ENCODE measurements at regions not wholly inside any gene's neighbourhood (a gene's known extent, or its start where the extent isn't known, plus 50 kb on each side); places are given as distances from the start of the nearest gene placed in this dataset.

GRCh38 chr22:48551061-48551460, 1276.6 kb downstream of the BRD1 start:
- H3K36me3 ChIP-seq (ENCODE audit: control insufficient read depth, insufficient read depth, low read length): no peaks in the 10 kb centered on the region
- no peaks in the 10 kb centered on the region for H3K9me3 ChIP-seq (ENCODE audit: control insufficient read depth in 2 of 2, low read length in 2 of 2)
- no peak overlapping the region for H3K4me3 Mint-ChIP-seq
- no peak overlapping the region for H3K27ac ChIP-seq (ENCODE audit: insufficient read depth, low read length, poor library complexity, severe bottlenecking)
- no peaks in the 10 kb centered on the region for H3K4me1 Mint-ChIP-seq
- no peaks in the 10 kb centered on the region for H3K27me3 Mint-ChIP-seq
- no peak overlapping the region for H3K27ac Mint-ChIP-seq
- no peaks in the 10 kb centered on the region for H3K4me1 ChIP-seq (ENCODE audit: control insufficient read depth, insufficient read depth, low read length, poor library complexity, severe bottlenecking)
- peaks cover 0 to 2% (median 0%) of the 10 kb centered on the region in 7 donors for H3K9me3 Mint-ChIP-seq
- H3K4me3 ChIP-seq (ENCODE audit: low read depth, low read length): no peak overlapping the region
- ATAC-seq (ENCODE audit: low read depth in 2 of 2) (no peak), DNase-seq (no peak)
- H3K36me3 Mint-ChIP-seq: no peaks in the 10 kb centered on the region
- no peaks in the 10 kb centered on the region for H3K27me3 ChIP-seq (ENCODE audit: control insufficient read depth, insufficient read depth, low read length)

- no peak overlapping the region for H3K4me3 Mint-ChIP-seq
- Histone ChIP-seq H3K27me3 (ENCODE audit: control insufficient read depth, insufficient read depth, low read length) (no peaks in the 10 kb centered on the region), H3K4me1 (ENCODE audit: control insufficient read depth, insufficient read depth, low read length, poor library complexity, severe bottlenecking) (no peaks in the 10 kb centered on the region), H3K4me3 (ENCODE audit: low read depth, low read length) (no peak overlapping the region), H3K36me3 (ENCODE audit: control insufficient read depth, insufficient read depth, low read length) (no peaks in the 10 kb centered on the region), H3K27ac (ENCODE audit: insufficient read depth, low read length, poor library complexity, severe bottlenecking) (no peak overlapping the region), H3K9me3 (ENCODE audit: control insufficient read depth in 2 of 2, low read length in 2 of 2) (no peaks in the 10 kb centered on the region)
- H3K36me3 Mint-ChIP-seq: no peaks in the 10 kb centered on the region
- no peak for DNase-seq
- H3K4me1 Mint-ChIP-seq: no peaks in the 10 kb centered on the region
- peaks cover 0 to 2% (median 0%) of the 10 kb centered on the region in 7 donors for H3K9me3 Mint-ChIP-seq
- no peak for ATAC-seq (ENCODE audit: low read depth in 2 of 2)
- no peaks in the 10 kb centered on the region for H3K27me3 Mint-ChIP-seq
- no peak overlapping the region for H3K27ac Mint-ChIP-seq
Observed at GRCh38 chr22:48548391-48548790, 1279.3 kb downstream of the BRD1 start.

GRCh38 chr22:48547971-48548370, 1279.7 kb downstream of the BRD1 start:
- Mint-ChIP-seq H3K36me3 (no peaks in the 10 kb centered on the region), H3K4me3 (no peak overlapping the region), H3K27me3 (no peaks in the 10 kb centered on the region), H3K4me1 (no peaks in the 10 kb centered on the region), H3K27ac (no peak overlapping the region), H3K9me3 (peaks cover 0 to 2% (median 0%) of the 10 kb centered on the region in 7 donors)
- ATAC-seq (ENCODE audit: low read depth in 2 of 2) (no peak), DNase-seq (no peak)
- Histone ChIP-seq H3K9me3 (ENCODE audit: control insufficient read depth in 2 of 2, low read length in 2 of 2) (no peaks in the 10 kb centered on the region), H3K4me3 (ENCODE audit: low read depth, low read length) (no peak overlapping the region), H3K27ac (ENCODE audit: insufficient read depth, low read length, poor library complexity, severe bottlenecking) (no peak overlapping the region), H3K36me3 (ENCODE audit: control insufficient read depth, insufficient read depth, low read length) (no peaks in the 10 kb centered on the region), H3K4me1 (ENCODE audit: control insufficient read depth, insufficient read depth, low read length, poor library complexity, severe bottlenecking) (no peaks in the 10 kb centered on the region), H3K27me3 (ENCODE audit: control insufficient read depth, insufficient read depth, low read length) (no peaks in the 10 kb centered on the region)

GRCh38 chr22:48546653-48547424, 1280.8 kb downstream of the BRD1 start:
- ATAC-seq (ENCODE audit: low read depth in 2 of 2): no peak
- H3K4me3 ChIP-seq (ENCODE audit: low read depth, low read length): no peak overlapping the region
- DNase-seq: no peak
- Mint-ChIP-seq H3K27ac (no peak overlapping the region), H3K36me3 (no peaks in the 10 kb centered on the region), H3K27me3 (no peaks in the 10 kb centered on the region), H3K4me1 (no peaks in the 10 kb centered on the region), H3K4me3 (no peak overlapping the region), H3K9me3 (peaks cover 0 to 4% (median 0%) of the 10 kb centered on the region in 7 donors)
- no peaks in the 10 kb centered on the region for H3K27me3 ChIP-seq (ENCODE audit: control insufficient read depth, insufficient read depth, low read length)
- no peaks in the 10 kb centered on the region for H3K4me1 ChIP-seq (ENCODE audit: control insufficient read depth, insufficient read depth, low read length, poor library complexity, severe bottlenecking)
- H3K9me3 ChIP-seq (ENCODE audit: control insufficient read depth in 2 of 2, low read length in 2 of 2): no peaks in the 10 kb centered on the region
- no peak overlapping the region for H3K27ac ChIP-seq (ENCODE audit: insufficient read depth, low read length, poor library complexity, severe bottlenecking)
- no peaks in the 10 kb centered on the region for H3K36me3 ChIP-seq (ENCODE audit: control insufficient read depth, insufficient read depth, low read length)

GRCh38 chr22:48545987-48546386, 1281.7 kb downstream of the BRD1 start:
- H3K4me3 ChIP-seq (ENCODE audit: low read depth, low read length): no peak overlapping the region
- DNase-seq: no peak
- Mint-ChIP-seq H3K4me1 (no peaks in the 10 kb centered on the region), H3K27me3 (no peaks in the 10 kb centered on the region), H3K4me3 (no peak overlapping the region), H3K36me3 (no peaks in the 10 kb centered on the region), H3K9me3 (peaks cover 0 to 4% (median 0%) of the 10 kb centered on the region in 7 donors), H3K27ac (no peak overlapping the region)
- no peaks in the 10 kb centered on the region for H3K4me1 ChIP-seq (ENCODE audit: control insufficient read depth, insufficient read depth, low read length, poor library complexity, severe bottlenecking)
- ATAC-seq (ENCODE audit: low read depth in 2 of 2): no peak
- no peaks in the 10 kb centered on the region for H3K27me3 ChIP-seq (ENCODE audit: control insufficient read depth, insufficient read depth, low read length)
- H3K36me3 ChIP-seq (ENCODE audit: control insufficient read depth, insufficient read depth, low read length): no peaks in the 10 kb centered on the region
- no peak overlapping the region for H3K27ac ChIP-seq (ENCODE audit: insufficient read depth, low read length, poor library complexity, severe bottlenecking)
- H3K9me3 ChIP-seq (ENCODE audit: control insufficient read depth in 2 of 2, low read length in 2 of 2): no peaks in the 10 kb centered on the region

- ATAC-seq (ENCODE audit: low read depth in 2 of 2) (no peak), DNase-seq (no peak)
- Mint-ChIP-seq H3K4me1 (no peaks in the 10 kb centered on the region), H3K27ac (no peak overlapping the region), H3K4me3 (no peak overlapping the region), H3K27me3 (no peaks in the 10 kb centered on the region), H3K36me3 (no peaks in the 10 kb centered on the region), H3K9me3 (peaks cover 0 to 2% (median 0%) of the 10 kb centered on the region in 7 donors)
- no peak overlapping the region for H3K4me3 ChIP-seq (ENCODE audit: low read depth, low read length)
- H3K9me3 ChIP-seq (ENCODE audit: control insufficient read depth in 2 of 2, low read length in 2 of 2): no peaks in the 10 kb centered on the region
- H3K27me3 ChIP-seq (ENCODE audit: control insufficient read depth, insufficient read depth, low read length): no peaks in the 10 kb centered on the region
- H3K4me1 ChIP-seq (ENCODE audit: control insufficient read depth, insufficient read depth, low read length, poor library complexity, severe bottlenecking): no peaks in the 10 kb centered on the region
- H3K27ac ChIP-seq (ENCODE audit: insufficient read depth, low read length, poor library complexity, severe bottlenecking): no peak overlapping the region
- no peaks in the 10 kb centered on the region for H3K36me3 ChIP-seq (ENCODE audit: control insufficient read depth, insufficient read depth, low read length)
Observed at GRCh38 chr22:48541401-48542098, 1286.1 kb downstream of the BRD1 start.

GRCh38 chr22:48539261-48539660, 1288.4 kb downstream of the BRD1 start:
- peaks cover 0 to 2% (median 0%) of the 10 kb centered on the region in 7 donors for H3K9me3 Mint-ChIP-seq
- Histone ChIP-seq H3K4me1 (ENCODE audit: control insufficient read depth, insufficient read depth, low read length, poor library complexity, severe bottlenecking) (no peaks in the 10 kb centered on the region), H3K4me3 (ENCODE audit: low read depth, low read length) (no peak overlapping the region), H3K27me3 (ENCODE audit: control insufficient read depth, insufficient read depth, low read length) (no peaks in the 10 kb centered on the region), H3K36me3 (ENCODE audit: control insufficient read depth, insufficient read depth, low read length) (no peaks in the 10 kb centered on the region), H3K9me3 (ENCODE audit: control insufficient read depth in 2 of 2, low read length in 2 of 2) (no peaks in the 10 kb centered on the region), H3K27ac (ENCODE audit: insufficient read depth, low read length, poor library complexity, severe bottlenecking) (no peak overlapping the region)
- no peak overlapping the region for H3K27ac Mint-ChIP-seq
- no peak overlapping the region for H3K4me3 Mint-ChIP-seq
- ATAC-seq (ENCODE audit: low read depth in 2 of 2): no peak
- H3K27me3 Mint-ChIP-seq: no peaks in the 10 kb centered on the region
- no peaks in the 10 kb centered on the region for H3K4me1 Mint-ChIP-seq
- no peaks in the 10 kb centered on the region for H3K36me3 Mint-ChIP-seq
- DNase-seq: no peak
